ENCODE measurements at regions not wholly inside any gene's neighbourhood (a gene's known extent, or its start where the extent isn't known, plus 50 kb on each side); places are given as distances from the start of the nearest gene placed in this dataset.

DNA sequence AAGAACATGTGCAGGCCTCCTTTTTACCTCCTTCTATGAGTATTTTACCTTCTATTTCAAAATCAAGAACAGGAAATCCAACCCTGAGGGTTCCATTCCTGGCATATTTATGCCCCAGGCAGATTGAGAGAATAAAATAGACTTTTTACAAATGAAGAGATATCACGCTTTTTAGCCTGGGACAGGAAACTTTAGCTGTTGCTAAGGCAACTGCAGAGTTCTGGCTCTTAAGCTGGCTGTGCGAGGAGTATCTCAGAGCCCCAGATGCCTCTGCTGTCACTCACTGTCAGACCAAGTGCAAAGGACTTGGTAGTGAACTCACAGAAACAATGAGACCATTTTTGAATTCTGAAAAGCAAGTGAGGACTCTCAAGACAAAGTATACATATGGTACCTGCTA is 69.5 kb upstream of the HSPB3 start:
- Histone ChIP-seq H3K4me1 (ENCODE audit: insufficient read depth, low read length, poor library complexity, severe bottlenecking) (no peaks in the 10 kb centered on the region), H4K20me1 (ENCODE audit: insufficient read depth, low read length) (no peaks in the 10 kb centered on the region), H3K9me2 (ENCODE audit: insufficient read depth, low read length) (no peaks in the 10 kb centered on the region), H3K79me2 (ENCODE audit: insufficient read depth, low read depth, low read length) (no peaks in the 10 kb centered on the region), H3K36me3 (ENCODE audit: insufficient read depth, low read length) (no peaks in the 10 kb centered on the region), H3K4me3 (ENCODE audit: low read depth, low read length, poor library complexity, severe bottlenecking) (no peak overlapping the region), H3K4me2 (ENCODE audit: low read length) (no peak overlapping the region), H3K27ac (ENCODE audit: low read depth, low read length, poor library complexity, severe bottlenecking) (no peak overlapping the region), H2AFZ (ENCODE audit: low read length) (no peak overlapping the region), H3K9me3 (ENCODE audit: low read length) (no peaks in the 10 kb centered on the region)
- ChIA-PET POLR2A (no interaction called here), CTCF (ENCODE audit: unreplicated experiment) (no interaction called here)
- no TSS peak for BruUV-seq (replicated peaks)
- no peak for DNase-seq (ENCODE audit: low spot score)
- TF ChIP-seq, protein P1, sequence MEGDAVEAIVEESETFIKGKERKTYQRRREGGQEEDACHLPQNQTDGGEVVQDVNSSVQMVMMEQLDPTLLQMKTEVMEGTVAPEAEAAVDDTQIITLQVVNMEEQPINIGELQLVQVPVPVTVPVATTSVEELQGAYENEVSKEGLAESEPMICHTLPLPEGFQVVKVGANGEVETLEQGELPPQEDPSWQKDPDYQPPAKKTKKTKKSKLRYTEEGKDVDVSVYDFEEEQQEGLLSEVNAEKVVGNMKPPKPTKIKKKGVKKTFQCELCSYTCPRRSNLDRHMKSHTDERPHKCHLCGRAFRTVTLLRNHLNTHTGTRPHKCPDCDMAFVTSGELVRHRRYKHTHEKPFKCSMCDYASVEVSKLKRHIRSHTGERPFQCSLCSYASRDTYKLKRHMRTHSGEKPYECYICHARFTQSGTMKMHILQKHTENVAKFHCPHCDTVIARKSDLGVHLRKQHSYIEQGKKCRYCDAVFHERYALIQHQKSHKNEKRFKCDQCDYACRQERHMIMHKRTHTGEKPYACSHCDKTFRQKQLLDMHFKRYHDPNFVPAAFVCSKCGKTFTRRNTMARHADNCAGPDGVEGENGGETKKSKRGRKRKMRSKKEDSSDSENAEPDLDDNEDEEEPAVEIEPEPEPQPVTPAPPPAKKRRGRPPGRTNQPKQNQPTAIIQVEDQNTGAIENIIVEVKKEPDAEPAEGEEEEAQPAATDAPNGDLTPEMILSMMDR (conservative IDR thresholded peaks at IDR 0.05; ENCODE audit: low read length), result no peak
- no peak for TF ChIP-seq EZH2phosphoT487 (IDR thresholded peaks at IDR 0.05; ENCODE audit: borderline replicate concordance, low read depth, low read length)
- intact Hi-C loops (cut with micrococcal nuclease; ENCODE audit: unreplicated experiment), result no loop called here

DNA sequence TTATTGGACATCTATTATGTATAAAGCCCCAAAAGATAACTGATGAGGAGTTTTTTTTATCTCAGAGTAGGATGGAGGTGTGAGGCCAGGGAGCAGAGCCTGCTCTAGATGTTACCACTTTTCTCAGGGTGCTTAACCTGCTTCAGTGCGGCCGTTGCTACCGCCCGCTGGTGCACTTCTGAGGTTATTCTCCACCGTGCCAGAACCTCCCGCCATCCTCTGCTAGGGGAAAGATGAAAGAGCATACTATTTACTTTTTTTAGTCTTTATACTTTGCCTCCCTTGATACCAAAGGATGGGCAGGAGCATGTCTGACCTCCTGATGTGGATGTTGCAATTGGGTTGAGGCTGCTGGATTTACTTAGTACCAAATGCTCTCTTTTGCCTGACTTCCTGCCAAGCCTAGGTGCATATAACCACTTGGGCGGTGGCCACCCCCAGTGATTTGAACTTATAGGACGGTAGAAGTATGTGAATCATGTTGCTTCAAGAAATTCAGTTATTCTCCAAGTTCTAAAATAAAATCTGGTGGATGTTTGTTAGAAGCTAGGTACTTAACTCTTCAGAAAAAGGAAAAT is 71.1 kb upstream of the HSPB3 start:
- intact Hi-C loops (cut with micrococcal nuclease; ENCODE audit: unreplicated experiment), result no loop called here
- Histone ChIP-seq H3K9me2 (ENCODE audit: insufficient read depth, low read length) (no peaks in the 10 kb centered on the region), H4K20me1 (ENCODE audit: insufficient read depth, low read length) (no peaks in the 10 kb centered on the region), H3K36me3 (ENCODE audit: insufficient read depth, low read length) (no peaks in the 10 kb centered on the region), H3K79me2 (ENCODE audit: insufficient read depth, low read depth, low read length) (no peaks in the 10 kb centered on the region), H3K4me2 (ENCODE audit: low read length) (no peak overlapping the region), H3K9me3 (ENCODE audit: low read length) (no peaks in the 10 kb centered on the region), H3K4me3 (ENCODE audit: low read depth, low read length, poor library complexity, severe bottlenecking) (no peak overlapping the region), H2AFZ (ENCODE audit: low read length) (no peak overlapping the region), H3K27ac (ENCODE audit: low read depth, low read length, poor library complexity, severe bottlenecking) (no peak overlapping the region), H3K4me1 (ENCODE audit: insufficient read depth, low read length, poor library complexity, severe bottlenecking) (no peaks in the 10 kb centered on the region)
- no peak for DNase-seq (ENCODE audit: low spot score)
- TF ChIP-seq EZH2phosphoT487 (IDR thresholded peaks at IDR 0.05; ENCODE audit: borderline replicate concordance, low read depth, low read length), result no peak
- TF ChIP-seq, protein P1 (conservative IDR thresholded peaks at IDR 0.05; ENCODE audit: low read length), result no peak
- ChIA-PET CTCF (ENCODE audit: unreplicated experiment) (no interaction called here), POLR2A (interaction anchor here (1.2 kb wide), 1 partner anchor 9 kb away, joined by 3 read pairs; no protein-coding TSS in a partner anchor)
- BruUV-seq (replicated peaks), result no TSS peak

DNA sequence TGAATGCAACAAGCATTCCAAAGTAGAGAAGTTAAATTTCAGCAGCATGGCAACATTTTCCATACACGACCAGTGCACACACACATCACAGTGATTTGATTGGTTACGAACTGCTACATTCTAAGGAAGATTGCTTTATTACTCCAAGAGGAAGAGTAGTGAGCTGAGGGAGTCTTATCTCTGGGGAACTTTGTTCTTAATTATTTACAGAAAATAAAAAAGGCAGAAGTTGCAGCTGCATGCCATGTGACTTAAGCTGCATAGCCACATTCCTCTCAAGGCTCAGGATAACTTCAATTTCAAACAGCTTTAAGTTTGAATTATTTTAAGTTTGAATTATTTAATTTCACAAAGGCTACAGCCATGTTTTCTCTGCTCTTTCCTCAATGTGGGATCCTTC is 71.6 kb upstream of the HSPB3 start:
- no peaks in the 10 kb centered on the region for H3K36me3 ChIP-seq (ENCODE audit: insufficient read depth, low read length)
- DNase-seq (ENCODE audit: low spot score), result no peak
- ChIA-PET CTCF (ENCODE audit: unreplicated experiment) (no interaction called here), POLR2A (no interaction called here)
- no peak overlapping the region for H3K4me2 ChIP-seq (ENCODE audit: low read length)
- no peaks in the 10 kb centered on the region for H3K9me3 ChIP-seq (ENCODE audit: low read length)
- no peaks in the 10 kb centered on the region for H3K79me2 ChIP-seq (ENCODE audit: insufficient read depth, low read depth, low read length)
- no peaks in the 10 kb centered on the region for H3K9me2 ChIP-seq (ENCODE audit: insufficient read depth, low read length)
- H4K20me1 ChIP-seq (ENCODE audit: insufficient read depth, low read length), result no peaks in the 10 kb centered on the region
- intact Hi-C loops (cut with micrococcal nuclease; ENCODE audit: unreplicated experiment), result no loop called here
- no peak overlapping the region for H3K4me3 ChIP-seq (ENCODE audit: low read depth, low read length, poor library complexity, severe bottlenecking)
- no peak for TF ChIP-seq EZH2phosphoT487 (IDR thresholded peaks at IDR 0.05; ENCODE audit: borderline replicate concordance, low read depth, low read length)
- TF ChIP-seq, protein P1 (conservative IDR thresholded peaks at IDR 0.05; ENCODE audit: low read length), result no peak
- no TSS peak for BruUV-seq (replicated peaks)
- H2AFZ ChIP-seq (ENCODE audit: low read length), result no peak overlapping the region
- H3K27ac ChIP-seq (ENCODE audit: low read depth, low read length, poor library complexity, severe bottlenecking), result no peak overlapping the region
- H3K4me1 ChIP-seq (ENCODE audit: insufficient read depth, low read length, poor library complexity, severe bottlenecking), result no peaks in the 10 kb centered on the region

Data from OCI-LY7 (cell line).